B cell (primary cell): ENCODE measurements at regions not wholly inside any gene's neighbourhood (a gene's known extent, or its start where the extent isn't known, plus 50 kb on each side); places are given as distances from the start of the nearest gene placed in this dataset.

ENCODE experiments used
- ATAC-seq: fragments of 200-7000 bp; cut with Tn5 transposase; one replicate; pipeline ENCODE4 v1.10.0; 2021; ENCODE audit warnings: low read depth, mild to moderate bottlenecking, moderate number of reproducible peaks, moderate library complexity
- CTCF ChIA-PET: fragments of 350-600 bp; sonication (Branson Sonifier 250); formaldehyde crosslinking; loops from one replicate; lab custom pipeline; 2021; ENCODE audit warnings: antibody characterized with exemption, inconsistent platforms; lab: Charles Lee
- POLR2A ChIA-PET: fragments of 350-600 bp; sonication (Branson Sonifier 250); formaldehyde crosslinking; loops from one replicate; lab custom pipeline; 2021; ENCODE audit warnings: antibody characterized with exemption; lab: Charles Lee
- DNase-seq: peaks from one replicate; pipeline ENCODE4 v3.0.0; 2013
- H2AFZ ChIP-seq: 2 replicates; pipeline ENCODE4 v1.6.1; 2012; ENCODE audit warnings: mild to moderate bottlenecking, low read depth, low read length; ENCODE audit not compliant: insufficient read depth, poor library complexity, severe bottlenecking
- H3K27ac ChIP-seq, 2 donors: 1 replicate in 1 of 2; 2 replicates in 1 of 2; pipeline ENCODE4 v1.5.1; 2012 to 2013; ENCODE audit warnings: low read length in 2 of 2, mild to moderate bottlenecking in 2 of 2, moderate library complexity in 1 of 2
- H3K27me3 ChIP-seq, 4 experiments: fragments of 200-600 bp in 1 of 4; sonication (generic) in 1 of 4; replicated peaks in 1 of 4; 1 replicate in 2 of 4; 2 replicates in 2 of 4; pipeline versions ENCODE4 v1.6.1 to v1.7.0; 2013 to 2016; ENCODE audit warnings: low read length in 3 of 4, mild to moderate bottlenecking in 2 of 4, mixed read lengths in 1 of 4, moderate library complexity in 1 of 4; ENCODE audit not compliant: insufficient read depth in 4 of 4, control insufficient read depth in 3 of 4; ENCODE audit errors: control extremely low read depth in 1 of 4
- H3K36me3 ChIP-seq, 2 experiments: replicated peaks in 1 of 2; 1 replicate in 1 of 2; 2 replicates in 1 of 2; pipeline versions ENCODE4 v1.6.1 to v1.7.1; 2013; ENCODE audit warnings: low read length in 1 of 2; ENCODE audit not compliant: insufficient read depth in 2 of 2, control insufficient read depth in 1 of 2; ENCODE audit errors: control extremely low read depth in 1 of 2, extremely low read depth in 1 of 2
- H3K4me1 ChIP-seq, 2 donors: fragments of 200-600 bp in 1 of 2; sonication (generic) in 1 of 2; 1 replicate in 1 of 2; 2 replicates in 1 of 2; pipeline versions ENCODE4 v1.5.1 to v1.6.1; 2013 to 2017; ENCODE audit warnings: low read length in 2 of 2; ENCODE audit not compliant: control insufficient read depth in 2 of 2, insufficient read depth in 2 of 2
- H3K4me2 ChIP-seq: replicated peaks from 2 replicates; pipeline ENCODE3; 2012; ENCODE audit warnings: mild to moderate bottlenecking, low read depth, low read length; ENCODE audit not compliant: poor library complexity, severe bottlenecking
- H3K4me3 ChIP-seq, 5 experiments: fragments of 200-600 bp in 1 of 5; sonication (generic) in 1 of 5; 1 replicate in 3 of 5; 2 replicates in 2 of 5; pipeline versions ENCODE4 v1.5.1 to v1.7.0; 2011 to 2016; ENCODE audit warnings: low read length in 4 of 5, mild to moderate bottlenecking in 4 of 5, low read depth in 2 of 5, control low read depth in 1 of 5, moderate library complexity in 1 of 5; ENCODE audit not compliant: insufficient read depth in 1 of 5; ENCODE audit errors: control extremely low read depth in 1 of 5, extremely low read depth in 1 of 5
- H3K79me2 ChIP-seq: fragments of 200-600 bp; sonication (generic); one replicate; pipeline ENCODE4 v1.6.0; 2016; ENCODE audit warnings: low read length; ENCODE audit not compliant: control insufficient read depth, insufficient read depth
- H3K9ac ChIP-seq: fragments of 200-600 bp; sonication (generic); 2 replicates; pipeline ENCODE4 v1.6.1; 2017; ENCODE audit warnings: mild to moderate bottlenecking, low read length, moderate library complexity
- H3K9me3 ChIP-seq, 3 donors: one replicate each; pipeline versions ENCODE4 v1.6.1 to v1.7.1; 2013; ENCODE audit warnings: low read length in 2 of 3; ENCODE audit not compliant: control insufficient read depth in 2 of 3, insufficient read depth in 1 of 3; ENCODE audit errors: control extremely low read depth in 1 of 3
- H4K20me1 ChIP-seq: 2 replicates; pipeline ENCODE4 v1.6.0; 2012; ENCODE audit warnings: mild to moderate bottlenecking, low read length; ENCODE audit not compliant: insufficient read depth, control insufficient read depth, poor library complexity, severe bottlenecking
- H3K27ac Mint-ChIP-seq: one replicate; pipeline ENCODE4 v1.8.0; 2021; ENCODE audit warnings: mixed read lengths
- H3K27me3 Mint-ChIP-seq: one replicate; pipeline ENCODE4 v1.8.0; 2021; ENCODE audit warnings: mixed read lengths
- H3K4me1 Mint-ChIP-seq: one replicate; pipeline ENCODE4 v1.8.0; 2021; ENCODE audit warnings: mixed read lengths
- H3K4me3 Mint-ChIP-seq: one replicate; pipeline ENCODE4 v1.8.0; 2021; ENCODE audit warnings: mixed read lengths
- H3K9me3 Mint-ChIP-seq: one replicate; pipeline ENCODE4 v1.8.0; 2022; ENCODE audit warnings: mixed read lengths; ENCODE audit not compliant: insufficient read depth
- CTCF ChIP-seq: fragments of 200-600 bp; IDR thresholded peaks from one replicate; pipeline ENCODE4 v1.8.0; 2022; ENCODE audit warnings: antibody characterized with exemption, mild to moderate bottlenecking
- EZH2 ChIP-seq: IDR thresholded peaks from 2 replicates; pipeline ENCODE4 v1.6.1; 2012; ENCODE audit warnings: borderline replicate concordance, low read depth, mild to moderate bottlenecking, moderate library complexity, low read length; ENCODE audit not compliant: insufficient read depth, poor library complexity, severe bottlenecking
- WGBS: methylation state at CpG from one replicate; pipeline ENCODE4 v1.1.5; 2013; ENCODE audit warnings: missing lambda C conversion rate; ENCODE audit not compliant: insufficient coverage; 5-methylcytosine and 5-hydroxymethylcytosine counted together
- intact Hi-C: fragments of 100-400 bp; cut with micrococcal nuclease; formaldehyde crosslinking; loops from one replicate; pipeline ENCODE4 v1.10.0; 2022

GRCh38 chr2:608711-609110 is 68.5 kb downstream of the TMEM18 start:
- no peaks in the 10 kb centered on the region for H3K79me2 ChIP-seq
- no peaks in the 10 kb centered on the region for H3K36me3 ChIP-seq
- CTCF ChIA-PET: no interaction called here
- DNase-seq: no peak
- H3K4me2 ChIP-seq: no peak overlapping the region
- 74% methylated on average over 2 of the region's 7 CpGs for WGBS
- H3K9me3 ChIP-seq: peaks cover 0 to 12% (median 0%) of the 10 kb centered on the region in 3 donors
- no peaks in the 10 kb centered on the region for H3K4me1 Mint-ChIP-seq
- peaks cover 14% of the 10 kb centered on the region for H3K27me3 Mint-ChIP-seq
- no peak overlapping the region for H3K27ac ChIP-seq
- H3K4me3 ChIP-seq: no peak overlapping the region
- intact Hi-C loops: no loop called here
- no peak overlapping the region for H3K9ac ChIP-seq
- H3K27ac Mint-ChIP-seq: no peak overlapping the region
- no peak overlapping the region for H2AFZ ChIP-seq
- POLR2A ChIA-PET: no interaction called here
- H3K4me1 ChIP-seq: no peaks in the 10 kb centered on the region
- no peak for ATAC-seq
- no peaks in the 10 kb centered on the region for H3K9me3 Mint-ChIP-seq
- no peak overlapping the region for H3K4me3 Mint-ChIP-seq
- no peaks in the 10 kb centered on the region for H4K20me1 ChIP-seq
- H3K27me3 ChIP-seq: peaks cover 0 to 8% (median 0%) of the 10 kb centered on the region in 4 experiments
- TF ChIP-seq EZH2 (no peak), CTCF (no peak)

- H3K27ac ChIP-seq: no peak overlapping the region
- ChIA-PET CTCF (no interaction called here), POLR2A (no interaction called here)
- 64% methylated on average over 3 of the region's 6 CpGs for WGBS
- no peak overlapping the region for H3K9ac ChIP-seq
- no peaks in the 10 kb centered on the region for H3K36me3 ChIP-seq
- peaks cover 0 to 8% (median 0%) of the 10 kb centered on the region in 4 experiments for H3K27me3 ChIP-seq
- TF ChIP-seq EZH2 (no peak), CTCF (no peak)
- H3K27ac Mint-ChIP-seq: no peak overlapping the region
- H4K20me1 ChIP-seq: no peaks in the 10 kb centered on the region
- H3K27me3 Mint-ChIP-seq: peaks cover 14% of the 10 kb centered on the region
- H3K9me3 Mint-ChIP-seq: no peaks in the 10 kb centered on the region
- peaks cover 0 to 16% (median 0%) of the 10 kb centered on the region in 3 donors for H3K9me3 ChIP-seq
- H2AFZ ChIP-seq: no peak overlapping the region
- no peak overlapping the region for H3K4me2 ChIP-seq
- H3K79me2 ChIP-seq: no peaks in the 10 kb centered on the region
- no peak for DNase-seq
- H3K4me1 Mint-ChIP-seq: no peaks in the 10 kb centered on the region
- intact Hi-C loops: no loop called here
- no peak overlapping the region for H3K4me3 ChIP-seq
- ATAC-seq: no peak
- H3K4me1 ChIP-seq: no peaks in the 10 kb centered on the region
- H3K4me3 Mint-ChIP-seq: no peak overlapping the region
Measured at GRCh38 chr2:608297-608696, 68.9 kb downstream of the TMEM18 start.
